ENCODE measurements at regions not wholly inside any gene's neighbourhood (a gene's known extent, or its start where the extent isn't known, plus 50 kb on each side); places are given as distances from the start of the nearest gene placed in this dataset.

GRCh38 chr12:17459214-17459613 lies 630.8 kb downstream of the RERGL start:
- Mint-ChIP-seq H3K36me3 (no peaks in the 10 kb centered on the region), H3K9me3 (peaks cover 5% of the 10 kb centered on the region), H3K27ac (no peak overlapping the region), H3K27me3 (no peaks in the 10 kb centered on the region), H3K4me1 (no peaks in the 10 kb centered on the region), H3K4me3 (no peak overlapping the region)
- no peak for ATAC-seq

- Mint-ChIP-seq H3K4me3 (no peak overlapping the region), H3K4me1 (no peaks in the 10 kb centered on the region), H3K36me3 (no peaks in the 10 kb centered on the region), H3K27me3 (no peaks in the 10 kb centered on the region), H3K27ac (no peak overlapping the region), H3K9me3 (peaks cover 5% of the 10 kb centered on the region)
- no peak for ATAC-seq
Measured at GRCh38 chr12:17456486-17456885, 633.5 kb downstream of the RERGL start.

GRCh38 chr12:17438141-17438540 lies 651.9 kb downstream of the RERGL start:
- no peak for ATAC-seq
- no peak overlapping the region for H3K27ac Mint-ChIP-seq

GRCh38 chr12:17416748-17417147 lies 673.2 kb downstream of the RERGL start:
- Mint-ChIP-seq H3K9me3 (peaks cover 2% of the 10 kb centered on the region), H3K27me3 (no peaks in the 10 kb centered on the region), H3K4me1 (no peaks in the 10 kb centered on the region), H3K27ac (no peak overlapping the region), H3K36me3 (no peaks in the 10 kb centered on the region), H3K4me3 (no peak overlapping the region)
- ATAC-seq, result no peak

More at GRCh38 chr12:17438141-17438540, 651.9 kb downstream of the RERGL start:
- Mint-ChIP-seq H3K36me3 (no peaks in the 10 kb centered on the region), H3K27me3 (no peaks in the 10 kb centered on the region), H3K4me3 (no peak overlapping the region), H3K9me3 (peaks cover 5% of the 10 kb centered on the region), H3K4me1 (no peaks in the 10 kb centered on the region)

- H3K27ac Mint-ChIP-seq, result no peak overlapping the region
- peaks cover 4% of the 10 kb centered on the region for H3K9me3 Mint-ChIP-seq
- no peaks in the 10 kb centered on the region for H3K27me3 Mint-ChIP-seq
- no peaks in the 10 kb centered on the region for H3K36me3 Mint-ChIP-seq
- H3K4me1 Mint-ChIP-seq, result no peaks in the 10 kb centered on the region
- ATAC-seq, result no peak
- no peak overlapping the region for H3K4me3 Mint-ChIP-seq
Measured at GRCh38 chr12:17414596-17414995, 675.4 kb downstream of the RERGL start.

- H3K27ac Mint-ChIP-seq, result no peak overlapping the region
- H3K4me1 Mint-ChIP-seq, result no peaks in the 10 kb centered on the region
- ATAC-seq, result no peak
- H3K36me3 Mint-ChIP-seq, result no peaks in the 10 kb centered on the region
- H3K27me3 Mint-ChIP-seq, result no peaks in the 10 kb centered on the region
- peaks cover 4% of the 10 kb centered on the region for H3K9me3 Mint-ChIP-seq
- H3K4me3 Mint-ChIP-seq, result no peak overlapping the region
Measured at GRCh38 chr12:17411662-17412061, 678.3 kb downstream of the RERGL start.

- Mint-ChIP-seq H3K4me1 (no peaks in the 10 kb centered on the region), H3K36me3 (no peaks in the 10 kb centered on the region), H3K9me3 (peaks cover 3% of the 10 kb centered on the region), H3K4me3 (no peak overlapping the region), H3K27ac (no peak overlapping the region), H3K27me3 (no peaks in the 10 kb centered on the region)
- no peak for ATAC-seq
Measured at GRCh38 chr12:17388679-17389078, 701.3 kb downstream of the RERGL start.

- no peaks in the 10 kb centered on the region for H3K36me3 Mint-ChIP-seq
- no peak for ATAC-seq
- H3K4me1 Mint-ChIP-seq, result no peaks in the 10 kb centered on the region
- no peaks in the 10 kb centered on the region for H3K27me3 Mint-ChIP-seq
- H3K4me3 Mint-ChIP-seq, result no peak overlapping the region
- peaks cover 5% of the 10 kb centered on the region for H3K9me3 Mint-ChIP-seq
- H3K27ac Mint-ChIP-seq, result no peak overlapping the region
Measured at GRCh38 chr12:17383321-17383720, 706.7 kb downstream of the RERGL start.

- H3K27me3 Mint-ChIP-seq, result no peaks in the 10 kb centered on the region
- ATAC-seq, result no peak
- H3K9me3 Mint-ChIP-seq, result peaks cover 5% of the 10 kb centered on the region
- H3K4me1 Mint-ChIP-seq, result no peaks in the 10 kb centered on the region
- no peaks in the 10 kb centered on the region for H3K36me3 Mint-ChIP-seq
- H3K27ac Mint-ChIP-seq, result no peak overlapping the region
- no peak overlapping the region for H3K4me3 Mint-ChIP-seq
Measured at GRCh38 chr12:17381211-17381610, 708.8 kb downstream of the RERGL start.

GRCh38 chr12:17372508-17372907 lies 717.5 kb downstream of the RERGL start:
- Mint-ChIP-seq H3K4me3 (no peak overlapping the region), H3K27ac (no peak overlapping the region), H3K27me3 (no peaks in the 10 kb centered on the region), H3K36me3 (no peaks in the 10 kb centered on the region), H3K9me3 (peaks cover 6% of the 10 kb centered on the region), H3K4me1 (no peaks in the 10 kb centered on the region)
- no peak for ATAC-seq

- Mint-ChIP-seq H3K9me3 (peaks cover 10% of the 10 kb centered on the region), H3K4me3 (no peak overlapping the region), H3K4me1 (no peaks in the 10 kb centered on the region), H3K27me3 (no peaks in the 10 kb centered on the region), H3K27ac (no peak overlapping the region), H3K36me3 (no peaks in the 10 kb centered on the region)
- ATAC-seq, result no peak
Measured at GRCh38 chr12:17371491-17372215, 718.3 kb downstream of the RERGL start.

- H3K27ac Mint-ChIP-seq, result no peak overlapping the region
- H3K27me3 Mint-ChIP-seq, result no peaks in the 10 kb centered on the region
- H3K36me3 Mint-ChIP-seq, result no peaks in the 10 kb centered on the region
- H3K4me3 Mint-ChIP-seq, result no peak overlapping the region
- H3K9me3 Mint-ChIP-seq, result peaks cover 10% of the 10 kb centered on the region
- ATAC-seq, result no peak
- no peaks in the 10 kb centered on the region for H3K4me1 Mint-ChIP-seq
Measured at GRCh38 chr12:17370621-17371020, 719.4 kb downstream of the RERGL start.

- Mint-ChIP-seq H3K9me3 (peaks cover 10% of the 10 kb centered on the region), H3K27me3 (no peaks in the 10 kb centered on the region), H3K36me3 (no peaks in the 10 kb centered on the region), H3K4me3 (no peak overlapping the region), H3K27ac (no peak overlapping the region), H3K4me1 (no peaks in the 10 kb centered on the region)
- ATAC-seq, result no peak
Measured at GRCh38 chr12:17369556-17369955, 720.4 kb downstream of the RERGL start.

- no peaks in the 10 kb centered on the region for H3K4me1 Mint-ChIP-seq
- no peak overlapping the region for H3K27ac Mint-ChIP-seq
- no peak for ATAC-seq
- no peak overlapping the region for H3K4me3 Mint-ChIP-seq
- no peaks in the 10 kb centered on the region for H3K27me3 Mint-ChIP-seq
- H3K36me3 Mint-ChIP-seq, result no peaks in the 10 kb centered on the region
- H3K9me3 Mint-ChIP-seq, result no peaks in the 10 kb centered on the region
Measured at GRCh38 chr12:17361224-17361623, 728.8 kb downstream of the RERGL start.

- Mint-ChIP-seq H3K9me3 (no peaks in the 10 kb centered on the region), H3K27ac (no peak overlapping the region), H3K4me3 (no peak overlapping the region), H3K36me3 (no peaks in the 10 kb centered on the region), H3K4me1 (no peaks in the 10 kb centered on the region), H3K27me3 (no peaks in the 10 kb centered on the region)
- ATAC-seq, result no peak
Measured at GRCh38 chr12:17358835-17359234, 731.2 kb downstream of the RERGL start.

- no peak for ATAC-seq
- Mint-ChIP-seq H3K9me3 (no peaks in the 10 kb centered on the region), H3K27ac (no peak overlapping the region), H3K36me3 (no peaks in the 10 kb centered on the region), H3K27me3 (no peaks in the 10 kb centered on the region), H3K4me3 (no peak overlapping the region), H3K4me1 (no peaks in the 10 kb centered on the region)
Measured at GRCh38 chr12:17357396-17357795, 732.6 kb downstream of the RERGL start.
